ENCODE measurements at regions not wholly inside any gene's neighbourhood (a gene's known extent, or its start where the extent isn't known, plus 50 kb on each side); places are given as distances from the start of the nearest gene placed in this dataset.

DNA sequence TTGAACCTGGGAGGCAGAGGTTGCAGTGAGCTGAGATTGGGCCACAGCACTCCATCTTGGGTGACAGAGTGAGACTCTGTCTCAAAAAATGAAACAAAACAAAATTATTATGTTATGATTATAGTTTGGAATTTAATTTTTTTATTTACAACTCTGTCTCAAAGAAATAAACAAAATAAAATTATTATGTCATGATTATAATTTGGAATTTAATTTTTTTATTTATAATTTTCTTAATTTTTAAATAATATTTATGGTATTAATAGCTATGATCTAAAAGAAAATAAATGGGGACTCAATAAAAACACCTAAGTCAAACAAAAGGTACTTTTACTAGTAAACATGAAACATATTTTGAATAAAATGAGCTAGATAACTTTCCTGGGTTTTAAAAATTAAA is 994.8 kb upstream of the GHITM start:
- DNase-seq (ENCODE audit: extremely low read depth in 1 of 11, low read depth in 9 of 11, low spot score in 4 of 11), result no peak

DNA sequence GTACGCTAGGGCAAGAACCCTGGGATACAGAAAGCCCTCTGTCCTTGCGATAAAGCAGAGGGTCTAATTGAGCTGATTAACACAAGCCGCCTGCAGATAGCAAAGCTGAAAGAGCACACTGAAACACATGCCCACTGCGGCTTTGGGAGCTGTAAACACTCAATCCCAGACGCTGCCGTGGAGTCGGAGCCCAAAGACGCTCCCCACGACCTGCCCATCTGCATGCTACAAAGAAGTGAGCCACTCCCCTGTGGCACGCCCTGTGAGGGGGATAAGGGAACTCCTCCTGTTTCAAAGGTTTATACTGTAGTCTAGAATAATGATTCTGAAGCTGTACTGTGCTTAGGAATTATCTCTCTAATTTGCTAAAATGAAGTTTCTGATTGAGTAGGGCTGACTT is 985.6 kb upstream of the GHITM start:
- no peak for DNase-seq (ENCODE audit: extremely low read depth in 1 of 11, low read depth in 9 of 11, low spot score in 4 of 11)

DNA sequence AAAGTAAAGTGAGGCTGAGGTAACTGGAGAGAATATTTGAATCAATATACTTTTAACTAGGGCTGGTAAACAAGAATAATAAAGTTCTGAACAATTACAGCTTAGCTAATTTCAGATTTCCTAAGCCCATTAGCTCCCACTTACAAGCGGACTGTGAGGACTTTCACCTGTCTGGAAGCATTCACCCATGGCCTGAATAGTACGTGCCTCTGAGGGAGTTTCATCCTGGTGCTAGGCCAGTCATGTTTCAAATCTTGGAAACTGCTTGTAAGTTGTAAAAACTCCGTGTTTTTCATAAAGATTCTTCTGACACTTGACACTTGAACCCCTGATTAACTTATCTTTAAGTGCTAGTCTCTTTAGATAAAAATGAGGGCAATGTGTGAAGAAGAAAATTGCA is 975.2 kb upstream of the GHITM start:
- peak in 2 of 11 donors; percentile 11 to 15 for DNase-seq (ENCODE audit: extremely low read depth in 1 of 11, low read depth in 9 of 11, low spot score in 4 of 11)

DNA sequence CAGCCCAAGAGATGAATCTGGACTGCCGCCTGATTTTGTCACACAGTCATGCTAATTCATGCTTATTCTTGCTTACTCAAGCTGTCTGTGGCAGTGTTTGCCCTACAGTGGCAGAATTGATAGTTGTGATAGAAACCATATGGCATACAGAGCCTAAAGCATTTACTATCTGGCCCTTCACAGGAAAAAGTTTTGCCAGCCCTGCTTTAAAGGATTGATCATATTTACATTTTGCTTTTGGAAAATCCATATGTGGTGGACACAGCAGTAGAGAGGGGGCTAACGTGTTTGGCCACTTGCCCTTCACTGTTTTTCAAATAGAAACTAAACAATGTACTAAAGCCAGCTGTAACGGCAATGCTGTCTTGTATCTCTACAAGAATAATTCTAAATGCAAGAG is 974.0 kb upstream of the GHITM start:
- no peak for DNase-seq (ENCODE audit: extremely low read depth in 1 of 11, low read depth in 9 of 11, low spot score in 4 of 11)

DNA sequence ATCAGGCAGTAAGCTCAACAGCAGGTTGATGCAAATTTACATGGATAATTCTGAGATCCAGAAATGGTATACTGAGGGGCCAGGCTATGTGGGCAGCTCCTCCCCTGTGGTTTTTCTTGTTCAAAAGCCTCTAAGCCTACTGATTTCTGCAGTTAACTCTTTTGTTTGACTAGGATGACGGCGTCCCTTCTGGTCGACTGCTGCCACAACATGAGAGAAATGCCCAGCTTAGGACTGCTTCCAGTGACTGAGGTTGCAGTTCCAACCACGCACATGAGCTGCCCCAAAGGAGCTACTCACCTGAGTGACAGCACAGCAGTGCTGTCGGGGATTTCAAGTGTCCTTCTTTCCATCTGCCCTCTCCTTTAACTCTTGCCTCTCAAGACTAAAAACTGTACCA is 973.0 kb upstream of the GHITM start:
- peak in 4 of 11 donors; percentile 5 to 12 (median 10) for DNase-seq (ENCODE audit: extremely low read depth in 1 of 11, low read depth in 9 of 11, low spot score in 4 of 11)

DNA sequence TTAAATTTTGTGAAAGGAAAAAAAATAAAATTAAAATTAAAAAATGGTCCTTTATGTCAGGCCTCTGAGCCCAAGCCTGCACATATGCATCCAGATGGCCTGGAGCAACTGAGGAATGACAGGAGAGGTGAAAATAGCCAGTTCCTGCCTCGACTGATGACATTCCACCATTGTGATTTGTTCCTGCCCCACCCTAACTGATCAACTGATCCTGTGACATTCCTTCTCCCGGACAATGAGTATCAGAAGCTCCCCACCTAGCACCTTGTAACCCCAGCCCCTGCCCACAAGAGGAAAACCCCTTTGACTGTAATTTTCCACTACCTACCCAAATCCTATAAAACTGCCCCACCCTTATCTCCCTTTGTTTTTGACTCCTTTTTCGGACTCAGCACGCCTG is 972.2 kb upstream of the GHITM start:
- DNase-seq (ENCODE audit: extremely low read depth in 1 of 11, low read depth in 9 of 11, low spot score in 4 of 11), result no peak

DNA sequence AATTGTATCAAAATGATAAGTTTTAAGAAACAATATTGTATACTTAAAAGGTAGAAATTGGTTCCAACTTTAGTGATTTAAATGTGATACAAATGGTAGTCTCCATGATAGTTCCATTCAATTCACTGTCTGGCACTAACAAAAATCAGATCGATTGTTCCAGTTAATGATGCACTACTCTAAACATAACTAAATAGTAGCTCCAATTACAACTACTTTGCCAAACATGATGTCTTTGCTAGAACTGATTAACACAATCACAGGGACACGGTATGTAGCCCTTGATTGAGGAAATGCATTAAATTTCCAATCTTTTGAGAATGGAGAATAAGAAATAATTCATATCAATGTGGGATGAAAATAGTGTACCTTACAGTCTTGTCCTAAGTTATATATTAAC is 962.4 kb upstream of the GHITM start:
- DNase-seq (ENCODE audit: extremely low read depth in 1 of 11, low read depth in 9 of 11, low spot score in 4 of 11), result no peak

DNA sequence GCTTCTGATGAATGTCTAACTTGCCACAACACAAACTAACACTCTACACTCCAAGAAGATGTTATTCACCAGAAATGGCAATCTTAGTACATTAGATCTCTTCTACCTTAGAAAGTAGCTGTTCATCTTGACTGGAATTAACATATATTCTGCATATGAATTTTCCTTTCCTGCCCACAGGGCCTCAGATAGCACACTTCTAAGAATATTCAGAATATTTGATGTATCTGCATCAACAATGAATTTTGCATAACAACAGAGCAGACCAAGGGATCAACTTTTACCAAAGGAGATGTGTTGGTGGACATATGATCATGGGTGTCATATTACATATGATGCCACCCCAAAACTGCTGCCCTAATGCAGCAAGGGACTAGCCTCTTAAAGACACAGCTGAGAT is 960.8 kb upstream of the GHITM start:
- DNase-seq (ENCODE audit: extremely low read depth in 1 of 11, low read depth in 9 of 11, low spot score in 4 of 11), result no peak

DNA sequence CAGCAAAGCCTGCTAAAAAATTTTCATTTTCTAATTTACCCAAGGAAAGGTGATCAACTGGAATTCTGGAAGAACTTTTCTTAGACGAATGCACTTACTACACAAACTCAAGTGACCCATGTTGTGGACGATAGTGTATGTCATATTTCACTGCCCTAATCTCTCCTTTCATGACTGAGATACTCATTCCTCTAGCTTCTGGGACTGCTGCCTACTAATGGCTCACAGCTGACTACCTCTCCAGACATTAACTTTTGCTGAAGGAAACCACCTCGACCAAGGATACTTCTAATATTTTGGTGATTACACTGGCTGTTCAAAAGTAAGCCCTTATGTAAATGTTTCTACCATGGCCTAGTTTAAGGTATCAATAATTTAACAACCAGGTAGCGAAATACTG is 959.9 kb upstream of the GHITM start:
- no peak for DNase-seq (ENCODE audit: extremely low read depth in 1 of 11, low read depth in 9 of 11, low spot score in 4 of 11)

DNA sequence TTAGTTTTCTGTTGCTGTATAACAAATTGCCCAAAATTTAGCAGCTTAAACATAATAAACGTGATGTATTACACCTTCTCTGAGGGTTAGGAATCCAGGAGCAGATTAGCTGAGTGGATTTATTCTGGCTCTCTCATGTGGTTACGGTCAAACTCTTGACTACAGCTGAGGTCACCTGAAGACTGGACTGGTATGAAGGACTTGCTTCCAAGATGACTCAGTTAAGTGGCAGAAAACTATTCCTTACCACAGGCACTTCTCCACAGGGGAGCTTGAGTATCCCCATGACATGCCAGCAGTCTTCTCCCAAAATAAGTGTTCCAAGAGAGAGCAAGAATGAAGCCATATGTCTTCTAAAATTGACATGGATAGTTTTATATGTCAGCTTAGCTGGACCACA is 957.2 kb upstream of the GHITM start:
- DNase-seq (ENCODE audit: extremely low read depth in 1 of 11, low read depth in 9 of 11, low spot score in 4 of 11), result no peak

DNA sequence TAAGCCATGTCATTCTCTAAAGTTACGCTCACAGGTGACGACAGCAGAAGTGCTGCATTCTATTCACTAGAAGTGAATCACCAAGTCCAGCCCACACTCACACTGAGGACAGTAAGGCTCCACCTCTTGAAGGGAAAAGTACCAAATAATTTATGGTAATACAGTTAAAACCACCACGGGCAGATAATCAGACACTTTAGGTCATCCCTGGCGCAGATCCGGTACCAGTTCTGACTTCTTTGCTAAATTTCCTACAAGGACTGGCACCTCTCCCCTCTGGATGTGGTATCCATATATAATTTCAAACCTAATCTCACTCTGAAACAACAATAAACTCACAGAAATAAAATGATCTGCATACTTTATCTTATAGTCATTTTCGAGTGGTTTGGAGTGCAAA is 954.7 kb upstream of the GHITM start:
- DNase-seq (ENCODE audit: extremely low read depth in 1 of 11, low read depth in 9 of 11, low spot score in 4 of 11), result no peak

DNA sequence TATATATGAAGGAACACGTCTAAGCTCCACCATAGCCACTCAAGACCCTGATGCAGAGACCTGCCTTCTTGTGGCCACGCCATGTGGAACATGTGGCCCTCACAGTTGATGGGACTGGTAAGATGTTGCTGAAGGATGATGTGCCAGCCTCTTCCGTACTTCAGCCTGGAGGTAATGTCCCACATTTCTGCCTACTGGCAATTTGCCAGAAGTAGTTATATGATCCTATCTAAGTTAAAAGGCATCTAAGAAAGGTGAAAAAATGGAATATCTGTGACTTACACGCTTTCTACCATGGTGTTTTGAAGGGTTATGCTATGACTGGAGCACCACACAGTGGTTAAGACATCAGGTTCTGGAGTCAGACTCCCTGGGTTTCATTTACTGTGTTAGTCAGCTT is 948.7 kb upstream of the GHITM start:
- no peak for DNase-seq (ENCODE audit: extremely low read depth in 1 of 11, low read depth in 9 of 11, low spot score in 4 of 11)

DNA sequence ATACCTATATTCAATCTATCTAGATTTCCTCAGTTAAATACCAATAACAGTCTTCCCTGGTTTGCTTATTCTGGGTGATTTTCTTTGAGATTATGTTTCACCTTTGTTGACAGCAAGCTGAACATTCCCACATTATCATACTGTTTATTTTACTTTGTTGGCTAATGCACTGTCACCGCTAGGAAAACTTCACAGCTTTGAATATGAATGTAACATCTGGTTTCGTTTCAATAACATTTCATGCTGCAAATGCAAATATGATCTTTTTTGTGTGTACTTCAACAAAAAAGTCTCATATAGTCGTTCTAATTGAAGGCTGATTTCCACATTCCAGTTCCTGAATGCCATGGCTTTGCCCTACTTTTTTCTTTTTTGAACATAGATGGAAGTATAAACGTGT is 946.3 kb upstream of the GHITM start:
- DNase-seq (ENCODE audit: extremely low read depth in 1 of 11, low read depth in 9 of 11, low spot score in 4 of 11), result no peak

DNA sequence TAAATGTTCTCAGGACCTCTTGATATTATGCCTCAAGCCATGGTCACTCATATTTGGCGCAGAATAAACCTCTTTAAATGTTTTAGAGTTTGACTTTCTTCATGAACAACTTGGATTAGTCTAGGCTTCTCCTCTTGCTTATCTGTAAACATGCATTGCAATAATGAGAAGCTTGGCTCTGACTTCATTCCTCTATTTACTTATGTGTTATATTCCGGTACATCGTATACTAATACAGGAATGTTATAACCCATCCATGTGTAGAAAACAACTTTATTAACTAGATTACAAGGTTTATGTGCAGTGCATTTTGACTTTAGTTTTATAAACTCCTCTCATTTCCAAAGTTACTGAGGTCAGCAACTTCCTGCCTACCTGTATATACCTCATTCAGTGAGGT is 944.3 kb upstream of the GHITM start:
- DNase-seq (ENCODE audit: extremely low read depth in 1 of 11, low read depth in 9 of 11, low spot score in 4 of 11), result no peak

DNA sequence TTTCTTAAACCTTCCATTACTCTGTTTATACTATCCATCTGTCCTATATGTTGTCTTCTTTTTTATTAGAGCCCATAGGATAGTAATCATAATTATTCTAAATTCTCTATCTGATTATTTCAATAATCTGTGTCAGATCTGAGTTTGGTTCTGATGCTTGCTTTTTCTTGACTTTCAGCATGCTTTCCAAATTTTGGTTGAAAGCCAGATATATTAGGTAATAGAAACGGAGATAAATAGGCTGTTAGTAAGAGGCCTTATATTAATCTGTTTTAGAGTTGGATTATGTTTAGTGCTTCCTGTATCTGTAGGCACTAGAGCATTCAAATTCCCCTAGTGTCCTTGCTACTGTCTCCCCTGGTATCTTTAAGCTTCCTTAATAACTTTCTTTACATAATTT is 939.9 kb upstream of the GHITM start:
- DNase-seq (ENCODE audit: extremely low read depth in 1 of 11, low read depth in 9 of 11, low spot score in 4 of 11), result no peak

DNA sequence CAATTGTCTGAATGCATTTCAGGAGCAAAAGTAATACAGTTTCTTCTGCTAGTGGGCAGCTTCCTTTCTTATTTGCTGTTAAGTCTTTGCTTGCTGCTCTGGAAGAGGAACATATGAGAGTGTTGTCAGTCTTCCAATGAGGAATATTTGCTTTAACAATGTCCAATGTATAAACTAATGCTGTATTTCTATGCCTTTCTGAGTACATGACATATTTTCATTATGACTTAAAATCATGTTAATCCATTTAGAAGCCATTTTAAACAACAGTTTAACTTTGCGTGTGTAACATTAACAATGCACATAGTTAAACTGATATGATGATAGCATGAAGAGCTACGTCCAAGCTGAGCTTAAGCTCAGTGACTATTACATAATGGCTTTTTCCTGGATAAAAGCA is 933.4 kb upstream of the GHITM start:
- no peak for DNase-seq (ENCODE audit: extremely low read depth in 1 of 11, low read depth in 9 of 11, low spot score in 4 of 11)

DNA sequence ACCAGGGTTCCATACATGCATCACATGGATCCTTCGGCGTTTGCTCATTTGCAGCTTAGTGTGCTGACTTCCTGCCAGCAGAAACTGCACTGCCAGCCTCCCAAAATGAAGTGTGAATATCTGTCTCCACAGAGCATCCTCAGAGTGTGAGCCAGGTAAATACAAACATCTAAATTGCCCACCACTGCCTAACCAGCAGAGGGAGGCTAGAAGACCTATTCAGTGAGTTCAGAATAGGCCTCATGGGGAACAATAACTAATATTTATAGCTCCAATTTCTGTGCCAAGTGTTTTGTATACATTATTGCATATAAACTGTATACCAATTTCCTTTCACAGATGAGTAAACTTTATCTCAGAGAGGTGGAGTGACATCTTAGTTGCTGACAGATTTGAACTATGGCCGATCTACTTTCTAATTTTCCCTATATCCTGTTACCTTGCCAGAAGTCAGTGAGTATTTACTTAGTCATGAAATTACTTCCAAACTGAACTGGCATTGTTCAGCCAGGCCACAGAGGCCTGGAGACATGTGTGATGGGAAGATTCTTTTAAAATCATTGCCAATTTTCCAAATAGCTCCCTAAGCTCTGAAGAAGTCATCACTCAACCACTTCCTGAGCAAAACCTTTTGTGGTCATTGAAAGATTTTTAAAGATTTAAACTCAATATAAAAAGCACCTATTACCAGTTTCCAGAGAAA is 926.5 kb upstream of the GHITM start:
- DNase-seq (ENCODE audit: extremely low read depth in 1 of 11, low read depth in 9 of 11, low spot score in 4 of 11), result no peak

DNA sequence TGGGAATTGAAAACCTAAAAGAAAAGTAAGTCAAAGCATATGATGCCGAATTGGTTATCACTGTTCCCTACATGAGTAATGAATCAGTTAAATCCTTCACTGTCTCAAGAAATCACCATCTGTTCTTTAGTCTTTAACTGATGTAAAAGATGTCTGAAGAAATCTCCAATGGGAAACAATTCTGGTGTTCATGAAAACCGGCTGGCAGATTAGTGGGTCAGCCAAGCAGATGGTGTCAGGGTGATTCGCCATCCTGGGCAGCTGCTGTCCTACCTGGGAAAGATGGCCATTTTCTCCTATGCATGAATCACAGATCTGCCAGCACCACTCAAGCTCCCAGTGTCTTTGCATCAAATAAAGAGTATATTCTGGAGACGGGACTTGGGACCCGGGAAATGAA is 925.2 kb upstream of the GHITM start:
- no peak for DNase-seq (ENCODE audit: extremely low read depth in 1 of 11, low read depth in 9 of 11, low spot score in 4 of 11)

DNA sequence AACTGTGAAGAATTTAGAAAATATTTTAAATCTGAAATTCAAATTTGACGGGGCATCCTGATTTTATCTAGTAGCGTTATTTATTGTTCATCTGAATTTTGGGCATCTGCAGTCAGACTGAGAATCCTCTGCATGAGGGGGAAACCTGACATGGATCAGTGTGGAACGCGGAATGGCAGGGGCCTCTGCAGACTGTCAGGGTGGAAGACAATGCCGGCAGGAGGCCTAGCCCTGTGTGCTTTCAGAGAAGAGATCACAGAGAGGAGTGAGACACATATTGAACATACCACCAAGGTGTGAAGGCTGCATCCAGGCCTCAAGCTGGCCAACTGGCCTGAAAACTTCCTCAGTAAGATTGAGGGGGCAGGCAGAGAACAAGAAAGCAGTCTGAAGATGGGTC is 921.1 kb upstream of the GHITM start:
- DNase-seq (ENCODE audit: extremely low read depth in 1 of 11, low read depth in 9 of 11, low spot score in 4 of 11), result no peak

DNA sequence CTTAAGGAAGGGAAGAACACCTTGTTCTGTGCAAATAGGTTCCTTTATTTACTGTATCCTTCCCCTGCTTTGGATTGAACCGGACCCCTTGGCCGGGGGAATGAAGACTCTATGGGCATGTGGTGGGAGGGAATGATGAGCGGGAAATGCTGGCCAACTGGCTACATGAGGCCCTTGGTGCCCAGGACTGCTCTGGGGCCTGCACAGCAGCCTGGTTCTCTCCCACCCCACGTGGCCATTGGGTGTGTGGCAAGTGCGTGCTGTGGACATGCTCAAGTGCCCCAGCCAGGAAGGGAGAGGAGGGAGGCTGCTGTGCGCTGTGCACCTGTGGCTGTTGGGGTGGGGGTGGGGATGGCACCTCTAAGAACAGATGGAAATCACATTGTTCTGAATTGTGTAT is 917.0 kb upstream of the GHITM start:
- DNase-seq (ENCODE audit: extremely low read depth in 1 of 11, low read depth in 9 of 11, low spot score in 4 of 11), result no peak

DNA sequence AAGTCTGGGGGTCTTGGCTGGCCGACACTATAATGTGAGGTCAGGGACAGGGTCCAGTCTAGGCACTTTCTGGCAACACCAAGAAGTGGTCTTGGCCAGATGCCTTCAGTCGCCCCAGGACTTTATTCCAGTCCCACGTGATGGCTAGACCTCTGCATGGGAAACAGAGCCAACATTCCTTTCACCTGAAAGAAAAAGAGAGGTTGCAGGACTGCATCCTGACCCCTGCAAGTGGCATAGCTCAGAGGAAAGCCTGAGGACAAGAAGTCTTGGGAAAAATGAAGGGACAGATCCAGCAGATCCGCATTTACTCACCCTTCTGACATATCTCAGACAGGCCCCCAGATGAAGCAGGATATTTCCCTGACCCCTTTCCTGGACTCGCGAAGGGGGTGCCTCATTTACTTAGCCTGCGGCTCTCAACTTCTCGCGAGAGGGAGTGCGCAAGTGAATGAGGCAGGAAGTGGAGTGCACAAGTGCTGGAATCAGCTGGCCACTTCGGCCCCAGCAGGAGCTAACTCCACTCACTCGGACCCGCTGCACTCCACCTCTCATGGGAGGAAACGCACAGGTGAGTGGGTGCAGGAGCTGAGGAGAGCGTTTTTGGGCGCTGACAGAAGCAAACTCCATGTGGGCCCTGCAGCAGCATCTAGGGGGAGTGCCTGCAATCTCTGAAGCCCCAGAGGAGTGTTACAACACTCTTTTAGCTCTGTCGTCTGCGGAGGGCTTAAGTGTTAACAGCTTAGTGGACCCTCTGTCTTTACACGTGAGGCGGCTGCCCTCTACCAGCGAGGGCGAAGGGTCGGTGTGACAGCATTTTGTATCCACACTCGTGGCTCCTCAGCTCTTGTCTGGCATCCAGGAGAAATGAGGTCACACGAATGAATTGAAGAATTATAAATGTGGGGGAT is 916.2 kb upstream of the GHITM start:
- DNase-seq (ENCODE audit: extremely low read depth in 1 of 11, low read depth in 9 of 11, low spot score in 4 of 11), result no peak
